ENCODE measurements at regions not wholly inside any gene's neighbourhood (a gene's known extent, or its start where the extent isn't known, plus 50 kb on each side); places are given as distances from the start of the nearest gene placed in this dataset.
"Not testable (repeated sequence)": the region's sequence is repeated elsewhere in the genome, so short reads cannot be mapped to it uniquely, and the experiment has no call there.

DNA sequence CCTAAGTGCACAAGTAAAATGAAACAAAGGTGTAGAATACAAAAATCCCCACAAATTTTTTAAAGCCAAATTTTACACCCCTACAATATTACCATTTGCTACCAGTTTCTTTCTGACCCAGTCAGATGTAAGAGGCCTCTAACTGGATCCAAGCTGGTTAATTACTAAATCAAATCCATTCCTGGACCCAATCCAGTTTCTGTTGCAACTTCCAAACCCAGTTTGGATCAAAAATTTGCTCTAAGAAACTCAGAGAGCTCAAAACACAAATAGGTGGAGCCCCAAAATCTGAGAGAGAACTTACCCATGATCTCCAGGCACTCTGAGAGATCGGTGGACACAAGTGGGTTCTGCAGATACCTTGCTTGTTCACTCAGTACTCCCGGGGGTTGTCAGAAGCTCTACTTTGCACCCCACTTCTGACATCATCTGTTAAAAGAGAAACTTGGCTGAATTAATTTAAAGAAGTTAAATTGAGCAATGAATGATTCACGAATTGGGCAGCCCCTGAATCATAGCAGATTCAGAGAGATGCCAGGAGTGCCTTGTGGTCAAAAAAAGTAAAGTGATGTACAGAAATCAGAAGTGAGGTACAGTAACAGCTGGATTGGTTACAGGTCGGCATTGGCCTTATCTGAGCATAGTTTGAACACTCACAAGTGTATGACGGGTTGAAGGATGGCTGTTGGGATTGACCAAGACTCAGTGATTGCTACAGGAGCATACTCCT lies 448.0 kb downstream of the KCNT2 start:
- no peak overlapping the region for H3K4me3 ChIP-seq (ENCODE audit: low read depth, low read length)
- TF ChIP-seq, protein P1, sequence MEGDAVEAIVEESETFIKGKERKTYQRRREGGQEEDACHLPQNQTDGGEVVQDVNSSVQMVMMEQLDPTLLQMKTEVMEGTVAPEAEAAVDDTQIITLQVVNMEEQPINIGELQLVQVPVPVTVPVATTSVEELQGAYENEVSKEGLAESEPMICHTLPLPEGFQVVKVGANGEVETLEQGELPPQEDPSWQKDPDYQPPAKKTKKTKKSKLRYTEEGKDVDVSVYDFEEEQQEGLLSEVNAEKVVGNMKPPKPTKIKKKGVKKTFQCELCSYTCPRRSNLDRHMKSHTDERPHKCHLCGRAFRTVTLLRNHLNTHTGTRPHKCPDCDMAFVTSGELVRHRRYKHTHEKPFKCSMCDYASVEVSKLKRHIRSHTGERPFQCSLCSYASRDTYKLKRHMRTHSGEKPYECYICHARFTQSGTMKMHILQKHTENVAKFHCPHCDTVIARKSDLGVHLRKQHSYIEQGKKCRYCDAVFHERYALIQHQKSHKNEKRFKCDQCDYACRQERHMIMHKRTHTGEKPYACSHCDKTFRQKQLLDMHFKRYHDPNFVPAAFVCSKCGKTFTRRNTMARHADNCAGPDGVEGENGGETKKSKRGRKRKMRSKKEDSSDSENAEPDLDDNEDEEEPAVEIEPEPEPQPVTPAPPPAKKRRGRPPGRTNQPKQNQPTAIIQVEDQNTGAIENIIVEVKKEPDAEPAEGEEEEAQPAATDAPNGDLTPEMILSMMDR (IDR thresholded peaks at IDR 0.05; ENCODE audit: borderline replicate concordance, insufficient read depth, low read depth, low read length), result no peak

- TF ChIP-seq, protein P1 (IDR thresholded peaks at IDR 0.05; ENCODE audit: borderline replicate concordance, insufficient read depth, low read depth, low read length), result no peak
- H3K4me3 ChIP-seq (ENCODE audit: low read depth, low read length), result no peak overlapping the region
These were observed 452.7 kb downstream of the KCNT2 start for GRCh38 chr1:196155586-196155985.

- TF ChIP-seq, protein P1 (IDR thresholded peaks at IDR 0.05; ENCODE audit: borderline replicate concordance, insufficient read depth, low read depth, low read length), result no peak
- H3K4me3 ChIP-seq (ENCODE audit: low read depth, low read length), result no peak overlapping the region
These were observed 455.3 kb downstream of the KCNT2 start for GRCh38 chr1:196152975-196153374.

GRCh38 chr1:196152086-196152485 lies 456.2 kb downstream of the KCNT2 start:
- H3K4me3 ChIP-seq (ENCODE audit: low read depth, low read length), result no peak overlapping the region
- TF ChIP-seq, protein P1 (IDR thresholded peaks at IDR 0.05; ENCODE audit: borderline replicate concordance, insufficient read depth, low read depth, low read length), result no peak

DNA sequence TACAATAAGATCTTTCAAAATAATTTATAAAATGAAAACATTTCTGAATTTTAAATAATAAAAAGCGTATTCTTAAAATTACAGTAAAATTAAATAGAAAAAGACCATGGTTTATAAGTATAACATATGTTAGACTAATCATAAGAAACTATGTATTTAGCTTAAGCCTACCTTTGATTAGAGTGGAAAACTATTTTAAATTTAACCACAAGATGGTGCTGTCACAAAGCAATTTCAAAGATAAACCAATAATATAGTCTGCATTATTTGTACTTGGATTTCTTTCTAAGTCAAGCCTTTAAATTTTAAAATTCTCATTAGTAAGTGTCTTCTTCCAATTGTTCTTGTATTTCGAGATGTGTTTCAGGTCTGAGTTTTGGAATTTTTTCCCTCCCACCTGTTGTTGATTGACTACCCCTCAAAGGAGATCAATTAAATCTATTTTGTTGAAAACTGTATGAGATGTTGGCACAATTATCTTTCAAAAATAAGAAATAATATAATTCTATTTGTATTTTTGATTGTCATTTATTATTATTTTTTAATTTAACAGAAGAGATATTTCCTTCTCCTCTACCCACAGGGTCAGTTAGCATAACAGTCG lies 459.8 kb downstream of the KCNT2 start:
- no peak overlapping the region for H3K4me3 ChIP-seq (ENCODE audit: low read depth, low read length)
- TF ChIP-seq, protein P1 (IDR thresholded peaks at IDR 0.05; ENCODE audit: borderline replicate concordance, insufficient read depth, low read depth, low read length), result no peak

DNA sequence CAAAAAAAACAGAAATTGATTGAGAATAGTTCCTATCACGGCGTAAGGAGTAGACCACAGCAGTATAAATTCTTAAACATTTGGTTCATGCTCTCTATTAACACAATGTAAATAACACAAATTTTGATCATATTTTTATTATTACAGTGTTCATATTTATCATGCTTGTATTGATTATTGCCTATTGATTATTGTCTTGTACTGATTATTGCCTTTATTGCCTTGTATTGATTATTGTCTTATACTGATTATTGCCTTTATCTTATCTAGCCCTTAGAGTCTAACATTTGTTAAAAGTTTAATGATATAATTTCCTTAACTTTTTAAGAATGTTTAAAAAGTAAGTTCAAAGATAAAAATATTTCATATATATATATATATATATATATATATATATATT lies 460.7 kb downstream of the KCNT2 start:
- H3K4me3 ChIP-seq (ENCODE audit: low read depth, low read length), result no peak overlapping the region

GRCh38 chr1:196145151-196145550 lies 463.1 kb downstream of the KCNT2 start:
- not testable (repeated sequence) for H3K4me3 ChIP-seq (ENCODE audit: low read depth, low read length)

More for the DNA sequence above, 460.7 kb downstream of the KCNT2 start:
- TF ChIP-seq, protein P1 (IDR thresholded peaks at IDR 0.05; ENCODE audit: borderline replicate concordance, insufficient read depth, low read depth, low read length), result no peak

All from GM12875 (cell line).